Fibroblast of skin of abdomen (primary cell): ENCODE measurements at regions not wholly inside any gene's neighbourhood (a gene's known extent, or its start where the extent isn't known, plus 50 kb on each side); places are given as distances from the start of the nearest gene placed in this dataset.

ENCODE experiments used
- DNase-seq: peaks from one replicate; pipeline ENCODE4 v3.0.0-alpha.2; 2013

DNA sequence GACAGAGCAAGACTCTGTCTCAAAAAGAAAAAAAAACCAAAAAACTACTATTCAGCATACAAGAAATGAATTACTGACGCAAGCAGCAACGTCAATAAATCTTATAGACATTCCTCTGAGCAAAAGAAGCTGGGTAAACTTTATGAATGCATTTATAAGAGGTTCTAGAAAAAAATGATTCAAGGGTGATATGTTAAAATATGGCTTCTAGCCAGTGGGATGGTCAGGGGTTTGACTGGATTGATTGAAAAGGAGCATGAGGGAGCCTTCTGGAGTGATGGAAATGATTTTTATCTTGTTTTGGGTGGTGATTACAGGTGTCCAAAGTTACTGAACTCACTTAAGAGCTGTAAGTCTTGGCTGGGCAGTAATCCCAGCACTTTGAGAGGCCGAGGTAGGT, 64.9 kb upstream of the SALL4 start:
- DNase-seq = peak; percentile 43

DNA sequence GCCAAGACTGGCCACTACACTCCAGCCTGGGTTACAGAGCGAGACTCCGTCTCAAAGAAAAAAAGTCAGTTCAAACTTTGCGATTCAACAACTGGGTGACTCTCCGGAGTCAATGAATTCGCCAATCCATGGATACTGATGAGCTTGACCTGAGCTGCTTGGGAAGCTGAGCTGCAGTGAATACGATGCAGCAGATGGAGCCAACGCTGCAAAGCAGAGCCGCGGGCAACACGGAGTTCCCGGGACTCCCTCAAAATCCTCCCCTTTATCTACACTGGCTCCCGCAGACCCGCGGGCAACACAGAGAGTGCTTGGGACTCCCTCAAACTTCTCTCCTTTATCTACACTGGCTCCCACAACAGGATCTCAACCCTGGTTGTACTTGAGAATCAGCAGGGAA, 62.6 kb upstream of the SALL4 start:
- no peak for DNase-seq

DNA sequence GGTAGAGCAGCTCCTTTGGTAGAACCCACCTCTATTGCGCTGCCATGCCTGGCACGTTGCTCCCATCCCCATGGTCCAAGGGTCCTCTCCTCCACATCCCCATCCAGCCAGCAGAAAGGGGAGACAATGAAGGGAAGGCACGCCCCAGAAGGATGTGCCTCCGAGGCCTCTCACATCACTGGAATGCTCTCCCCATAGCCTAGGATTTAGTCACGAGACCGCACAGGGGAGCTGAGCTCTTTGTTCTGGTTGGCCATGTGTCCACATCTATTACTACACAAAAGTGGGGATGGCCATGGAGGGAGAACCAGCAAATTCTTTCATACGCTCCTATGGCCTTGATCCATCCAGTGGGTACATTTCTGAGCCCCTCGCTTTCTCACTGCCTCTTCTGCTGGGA, 60.5 kb upstream of the SALL4 start:
- peak; percentile 92 for DNase-seq

DNA sequence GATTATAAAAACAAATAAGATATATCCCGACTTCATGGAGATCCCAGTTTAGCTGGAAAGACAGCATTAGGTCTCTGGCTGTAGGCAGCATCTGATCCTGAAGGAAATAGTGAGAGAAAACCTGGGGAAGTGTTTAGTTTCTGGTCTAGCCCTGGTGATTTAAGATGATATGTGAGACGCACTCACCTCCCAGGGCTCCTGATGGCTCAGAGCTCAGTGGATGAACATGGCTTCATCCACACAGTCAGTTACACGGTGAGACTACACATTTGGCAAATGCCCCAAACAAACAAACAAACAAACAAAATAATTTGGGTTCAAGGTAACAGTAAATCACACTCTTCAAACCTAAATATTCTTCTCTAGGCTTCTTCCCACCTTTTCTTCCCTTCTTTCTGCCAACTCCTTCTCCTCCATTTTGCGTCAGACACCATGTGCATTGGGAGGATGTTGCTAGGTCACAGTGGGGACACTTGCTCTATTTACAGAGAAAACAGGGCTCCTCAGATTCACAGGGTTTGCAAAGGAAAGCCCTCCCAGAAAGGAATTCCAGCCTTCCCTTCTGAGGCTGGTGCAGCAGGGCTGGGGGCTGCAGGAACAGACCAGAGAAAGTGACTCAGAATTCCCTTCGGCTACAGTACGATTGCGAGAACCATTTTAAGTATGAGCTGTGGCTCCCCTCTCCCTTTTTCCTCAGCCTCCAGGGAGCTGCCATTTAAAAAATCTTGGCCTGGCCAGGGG, 59.6 kb upstream of the SALL4 start:
- peak; percentile 70 for DNase-seq

DNA sequence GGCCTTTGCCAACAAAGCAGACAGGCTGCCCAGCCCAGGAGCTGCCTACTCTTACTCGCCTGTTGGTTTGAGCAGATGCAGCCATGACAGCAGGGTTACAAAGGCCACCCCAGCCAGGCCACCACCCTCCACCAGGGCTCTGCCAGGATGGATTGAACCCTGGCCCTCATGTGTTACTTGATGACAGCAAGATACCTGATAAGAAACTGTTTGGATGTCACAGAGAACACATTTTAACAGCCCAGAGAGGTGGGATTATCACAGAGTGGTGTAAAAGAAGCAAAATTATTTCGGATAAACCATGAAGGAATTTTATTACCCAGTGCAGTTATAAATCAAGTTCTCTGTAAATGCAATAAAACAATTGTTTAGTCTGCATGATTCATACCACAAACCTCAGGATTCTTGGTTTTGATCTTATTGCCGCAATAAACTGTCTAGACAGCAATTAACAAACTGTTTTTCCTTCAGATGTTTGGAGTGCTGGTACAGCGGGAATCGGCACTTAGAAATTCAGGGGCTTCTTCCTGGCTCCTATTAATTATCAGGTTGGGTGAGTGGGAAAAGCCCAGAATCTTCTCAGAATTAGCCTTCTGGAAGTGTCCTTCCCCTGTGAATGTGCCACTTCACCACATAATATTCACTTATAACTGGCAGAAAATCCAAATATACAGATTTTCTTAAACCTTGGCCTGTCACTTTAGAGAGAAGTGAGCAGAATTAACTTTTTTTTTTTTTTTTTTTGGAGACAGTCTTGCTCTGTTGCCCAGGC, 58.0 kb upstream of the SALL4 start:
- peak; percentile 94 for DNase-seq

DNA sequence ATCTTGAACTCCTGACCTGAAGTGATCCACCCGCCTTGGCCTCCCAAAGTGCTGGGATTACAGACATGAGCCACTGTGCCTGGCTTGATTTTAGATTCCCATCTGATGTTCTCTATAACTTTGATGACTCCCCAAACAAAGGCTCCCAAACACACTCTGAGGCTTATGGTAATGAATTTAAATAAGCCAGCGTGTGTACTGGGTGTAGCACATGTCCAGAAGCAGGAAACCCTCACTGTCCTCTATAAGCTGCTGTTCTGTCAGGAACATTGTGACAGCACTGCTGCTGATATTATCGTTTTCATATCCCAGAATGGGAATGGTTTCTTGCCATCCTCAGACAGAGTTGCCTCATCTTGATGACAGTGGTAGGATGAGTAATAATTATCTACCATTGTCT, 54.1 kb upstream of the SALL4 start:
- DNase-seq = no peak

DNA sequence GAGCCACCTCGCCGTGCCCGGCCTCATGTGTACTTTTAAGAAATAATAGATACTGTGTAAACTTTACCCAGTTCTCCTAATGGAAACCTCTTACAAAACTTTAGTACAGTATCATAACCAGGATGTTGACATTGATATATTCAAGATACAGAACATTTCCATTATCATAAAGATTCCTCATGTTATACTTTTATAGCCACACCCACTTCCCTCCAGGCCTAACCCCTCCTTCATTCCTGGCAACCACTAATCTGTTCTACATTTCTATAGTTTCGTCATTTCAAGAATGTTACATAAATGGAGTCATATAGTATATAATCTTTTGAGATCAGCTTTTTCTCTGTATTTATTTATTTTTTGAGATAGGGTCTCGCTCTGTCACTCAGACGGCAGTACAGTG, 52.6 kb upstream of the SALL4 start:
- DNase-seq = peak; percentile 58
